GM23338 (cell line): ENCODE measurements at regions not wholly inside any gene's neighbourhood (a gene's known extent, or its start where the extent isn't known, plus 50 kb on each side); places are given as distances from the start of the nearest gene placed in this dataset.

Experiments used
- CTCF ChIP-seq, 2 experiments: fragments of 200-600 bp in 1 of 2; sonication (generic) in 1 of 2; conservative IDR thresholded peaks; 2 replicates each; pipeline versions ENCODE4 v1.5.1 to v1.6.1; 2016 to 2017; ENCODE audit warnings: antibody characterized with exemption in 2 of 2, low read depth in 2 of 2, mild to moderate bottlenecking in 2 of 2, moderate library complexity in 1 of 2
- REST ChIP-seq: IDR thresholded peaks from one replicate; pipeline ENCODE4 v1.6.1; 2018; ENCODE audit warnings: antibody characterized with exemption; ENCODE audit not compliant: unreplicated experiment
- ZNF114 ChIP-seq: fragments of 250-450 bp; sonication (Bioruptor Pico); IDR thresholded peaks from 2 replicates; pipeline ENCODE4 v1.5.0; 2020; ENCODE audit warnings: mild to moderate bottlenecking, moderate library complexity

GRCh38 chr10:44773565-44773964 lies 137.6 kb upstream of the TMEM72 start:
- TF ChIP-seq CTCF (conservative IDR thresholded peaks at IDR 0.05; ENCODE audit: low read depth in 2 of 2), result no peak
- no peak for TF ChIP-seq ZNF114 (CRISPR knock-in tag)
- no peak for TF ChIP-seq REST
